Stimulated activated CD4-positive, alpha-beta T cell treated with anti-CD3 and anti-CD28 coated beads, TNF-alpha, amount 100 ng/mL, for 1 hour (primary cell): ENCODE measurements at regions not wholly inside any gene's neighbourhood (a gene's known extent, or its start where the extent isn't known, plus 50 kb on each side); places are given as distances from the start of the nearest gene placed in this dataset.

Experiments used
- DNase-seq, 3 donors: peaks; one replicate each; pipeline ENCODE4 v3.0.0-alpha.2; 2020; ENCODE audit warnings: low read depth in 3 of 3, low spot score in 1 of 3

DNA sequence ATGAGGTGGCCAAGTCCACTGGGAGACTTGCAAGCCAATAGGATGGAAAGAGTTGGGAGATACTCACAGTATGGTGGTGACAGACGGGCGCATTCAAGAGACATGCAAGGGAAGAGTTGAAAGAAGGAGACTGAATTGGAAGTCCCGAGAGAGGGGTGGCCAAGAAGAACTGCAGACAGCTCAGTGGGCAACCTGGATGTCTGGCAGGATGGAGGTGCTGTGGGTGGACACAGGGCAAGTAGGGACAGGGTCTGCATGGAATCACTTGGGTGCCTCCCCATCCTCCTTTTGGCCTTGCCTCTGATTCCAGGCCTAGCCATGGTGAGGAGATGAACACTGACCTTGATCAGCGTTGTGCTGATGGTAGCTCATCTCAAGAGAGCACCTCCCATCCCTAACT lies 235.7 kb upstream of the COPS8 start:
- DNase-seq: no peak

DNA sequence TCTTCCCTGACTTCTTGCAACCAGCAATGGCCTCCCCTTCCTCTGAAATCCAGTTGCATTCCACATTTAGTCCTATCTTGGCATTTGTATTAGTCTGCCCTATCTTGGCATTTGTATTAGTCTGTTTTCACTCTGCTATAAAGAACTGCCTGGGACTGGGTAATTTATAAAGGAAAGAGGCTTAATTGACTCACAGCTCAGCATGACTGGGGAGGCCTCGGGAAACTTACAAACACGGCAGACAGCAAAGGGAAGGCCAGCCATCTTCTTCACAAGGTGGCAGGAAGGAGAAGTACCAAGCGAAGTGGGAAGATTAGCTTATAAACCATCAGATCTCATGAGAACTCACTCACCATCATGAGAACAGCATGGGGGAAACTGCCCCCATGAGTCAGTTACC lies 234.5 kb upstream of the COPS8 start:
- DNase-seq: no peak

DNA sequence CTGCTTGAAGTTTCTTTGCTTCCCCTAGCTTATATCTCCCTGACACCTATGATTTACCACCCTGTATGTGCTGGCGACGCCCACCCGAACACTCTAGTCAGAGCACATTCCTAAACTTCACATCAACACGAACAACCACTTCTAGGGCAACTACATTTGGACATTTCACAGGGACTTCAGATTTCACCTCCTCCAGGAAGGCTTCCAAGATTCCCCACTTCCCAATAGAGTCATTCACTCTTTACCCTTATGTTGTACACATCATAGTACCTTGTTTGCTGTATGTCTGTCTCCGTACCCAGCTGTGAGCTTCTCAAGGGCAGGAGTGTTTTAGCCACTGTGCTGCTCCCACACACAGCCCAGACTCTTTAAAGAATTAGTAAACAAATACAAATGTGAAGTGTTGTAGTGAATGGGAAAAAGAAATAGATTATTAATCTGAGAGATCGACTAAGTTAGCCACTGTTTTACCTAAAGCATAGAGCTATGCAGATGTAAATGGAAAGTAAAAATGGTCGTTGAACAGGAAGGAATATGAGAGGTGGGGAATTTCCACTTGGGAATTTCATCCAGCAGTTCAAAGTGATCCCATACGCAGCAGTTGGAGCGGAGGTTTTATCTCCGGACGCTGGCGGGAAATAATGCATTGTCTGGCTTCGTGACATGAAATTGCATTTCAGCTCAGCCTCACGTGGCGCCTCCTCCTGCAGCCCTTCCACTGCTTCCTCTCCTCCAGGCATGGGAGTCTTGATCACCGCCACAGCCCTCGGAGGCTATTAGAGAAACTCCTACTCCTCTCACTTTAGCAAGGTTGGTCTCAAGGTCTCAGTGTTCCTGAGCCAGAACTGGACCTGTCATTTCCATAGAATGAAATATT lies 233.4 kb upstream of the COPS8 start:
- no peak for DNase-seq

DNA sequence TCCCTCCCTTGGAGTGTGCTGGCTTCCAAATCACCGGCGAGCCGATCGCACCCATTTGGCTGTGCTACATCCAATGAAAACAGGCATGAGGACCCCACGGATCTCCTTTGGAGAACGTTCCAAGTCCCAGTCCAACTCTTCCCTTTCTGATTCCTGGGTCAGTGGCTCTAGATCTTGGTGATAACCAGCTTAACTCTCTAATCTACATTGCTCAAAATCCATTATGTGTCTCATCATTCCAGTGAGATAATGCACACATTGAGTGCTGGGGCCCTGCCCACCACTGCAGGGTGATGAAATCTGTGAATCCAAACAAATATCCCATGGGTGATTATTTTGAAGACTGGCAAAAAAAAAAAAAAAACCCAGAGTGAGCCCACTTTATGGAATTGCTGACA lies 232.7 kb upstream of the COPS8 start:
- DNase-seq: no peak

GRCh38 chr2:236853585-236854051 lies 232.1 kb upstream of the COPS8 start:
- no peak for DNase-seq

GRCh38 chr2:236855176-236855865 lies 230.4 kb upstream of the COPS8 start:
- DNase-seq: no peak

DNA sequence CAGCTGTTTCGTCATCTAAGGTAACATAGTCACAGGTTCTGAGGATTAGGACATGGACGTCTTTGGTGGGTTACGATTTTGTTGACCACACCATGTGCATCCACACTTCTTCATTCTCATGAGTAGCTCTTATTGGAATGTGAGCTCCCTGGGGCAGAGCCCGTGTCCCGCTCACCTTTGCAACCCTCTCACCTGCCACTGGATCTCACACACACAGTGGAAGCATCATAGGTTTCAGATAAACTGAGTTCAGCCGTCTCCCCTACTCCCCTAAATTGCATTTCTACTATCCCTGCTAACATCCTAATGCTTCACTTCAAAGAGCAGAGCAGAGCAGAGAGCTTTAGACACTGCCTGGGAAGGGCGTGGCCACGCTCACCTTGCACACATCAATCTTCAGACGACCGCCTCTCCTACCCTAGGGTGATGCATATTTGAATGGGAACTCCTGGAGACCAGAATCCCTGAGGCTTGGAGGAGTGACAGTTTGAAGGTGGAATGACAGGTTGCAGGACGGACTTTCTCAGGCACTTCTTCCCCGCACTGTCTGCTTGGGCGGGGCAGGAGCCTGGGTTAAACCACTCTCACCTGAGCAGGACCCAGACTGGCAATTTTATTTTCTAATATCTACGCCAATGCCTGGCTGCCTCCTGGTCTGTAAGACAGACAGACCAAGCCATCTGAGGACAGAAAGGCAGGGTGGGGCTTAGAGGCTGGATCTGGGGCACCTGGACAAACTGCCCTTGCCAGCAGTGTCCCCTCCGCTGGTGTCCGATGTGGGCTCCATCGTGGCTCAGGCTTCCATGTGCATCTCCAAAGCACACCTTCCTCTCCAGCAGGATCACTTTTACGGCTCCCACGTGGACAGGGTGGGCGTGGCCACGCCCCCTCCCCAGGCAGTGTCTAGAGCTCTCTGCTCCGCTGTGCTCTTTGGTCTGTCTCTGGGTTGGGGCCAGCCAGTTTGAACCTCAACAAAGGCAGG lies 229.5 kb upstream of the COPS8 start:
- DNase-seq: no peak

GRCh38 chr2:236856848-236857235 lies 228.8 kb upstream of the COPS8 start:
- DNase-seq: no peak

DNA sequence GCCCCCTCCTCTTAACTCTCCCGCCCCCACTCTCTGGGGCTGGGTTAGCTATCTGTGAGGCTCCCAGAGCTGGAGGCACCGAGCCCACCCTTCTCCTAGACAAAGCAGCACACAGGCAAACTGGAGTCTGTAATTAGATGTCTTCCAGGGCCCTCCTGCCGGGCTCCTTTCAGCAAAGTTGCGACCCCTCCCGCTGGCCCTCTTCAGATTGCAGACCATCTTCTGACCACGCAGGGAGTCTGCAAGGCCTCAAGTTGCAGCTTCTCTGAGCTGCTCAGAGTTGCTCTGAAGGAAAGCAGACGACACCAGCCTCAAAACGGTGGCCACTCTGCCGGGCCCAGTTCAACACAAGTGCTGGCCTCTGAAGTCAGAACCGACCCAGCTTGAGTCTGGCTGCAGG lies 228.4 kb upstream of the COPS8 start:
- DNase-seq: no peak

DNA sequence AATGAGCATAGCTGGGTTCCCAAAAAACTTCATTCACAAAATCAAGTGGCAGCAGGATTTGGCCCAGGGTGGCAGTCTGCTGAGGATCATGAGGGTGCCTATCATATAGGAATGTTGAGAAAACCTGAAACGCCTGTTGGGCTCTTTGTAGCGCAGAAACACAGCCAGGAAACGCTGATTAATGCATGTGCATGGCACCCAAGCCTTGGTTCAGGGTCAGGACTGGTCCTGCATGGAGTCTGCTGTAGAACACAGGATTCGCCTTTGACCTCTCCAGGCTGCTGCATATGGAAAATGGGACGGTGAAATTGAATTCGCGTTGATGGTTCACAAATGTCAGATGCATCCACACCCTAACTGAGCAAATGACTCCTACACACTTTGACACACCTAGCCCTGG lies 227.9 kb upstream of the COPS8 start:
- no peak for DNase-seq

DNA sequence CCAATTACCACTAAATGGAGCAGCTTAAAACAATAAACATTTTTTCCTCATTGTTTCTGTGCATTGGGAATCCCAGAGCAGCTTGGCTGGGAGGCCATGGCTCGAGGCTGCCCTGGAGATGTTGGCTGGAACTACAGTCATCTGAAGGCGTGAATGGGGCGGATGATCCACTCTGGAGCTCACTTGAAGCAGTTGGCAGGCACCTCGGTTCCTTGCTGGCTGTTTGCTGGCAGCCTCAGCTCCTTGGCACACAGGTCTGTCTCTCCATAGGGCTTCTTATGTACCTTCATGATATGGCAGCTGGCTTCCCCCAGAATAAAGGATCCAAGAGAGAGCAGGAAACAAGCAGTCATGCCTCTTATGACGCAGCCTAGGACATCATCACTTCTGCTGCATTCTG lies 227.0 kb upstream of the COPS8 start:
- DNase-seq: no peak

- no peak for DNase-seq
Measured at GRCh38 chr2:236859908-236860307, 225.8 kb upstream of the COPS8 start.

DNA sequence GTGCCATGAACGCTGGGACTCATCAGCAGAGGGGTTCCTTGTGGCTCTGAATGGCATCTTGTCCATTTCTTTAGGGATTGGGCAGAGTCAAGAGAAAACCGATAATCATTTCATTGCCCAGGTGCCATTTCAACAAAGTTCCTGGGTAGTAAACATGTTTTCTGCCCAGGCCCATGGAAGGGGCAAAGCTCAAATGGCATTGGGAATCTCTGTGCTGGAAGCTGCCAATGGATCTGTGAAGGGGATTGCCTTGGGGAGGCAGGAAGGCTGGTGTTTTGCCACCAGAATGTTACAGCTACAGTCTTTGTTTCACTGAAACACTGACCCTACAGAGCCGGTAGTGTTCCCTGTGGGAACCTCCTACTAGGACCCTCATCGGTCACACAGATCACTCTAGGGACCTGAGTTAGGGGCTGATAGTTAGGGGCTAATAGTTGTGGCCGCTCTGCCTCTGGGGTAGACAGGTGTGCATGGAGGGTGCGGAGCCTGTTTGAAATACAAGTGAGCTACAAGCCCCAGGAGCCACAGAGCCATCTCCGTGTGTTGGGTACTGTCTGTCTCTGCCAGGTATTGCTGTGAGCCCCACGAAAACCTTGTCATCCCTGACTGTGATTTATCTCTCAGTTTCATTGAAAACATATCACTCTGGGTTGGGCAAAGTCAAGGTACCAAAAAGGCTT lies 224.4 kb upstream of the COPS8 start:
- DNase-seq: no peak

GRCh38 chr2:236861944-236862343 lies 223.7 kb upstream of the COPS8 start:
- no peak for DNase-seq

- DNase-seq: no peak
Measured at GRCh38 chr2:236862526-236862925, 223.2 kb upstream of the COPS8 start.

GRCh38 chr2:236862961-236863728 lies 222.5 kb upstream of the COPS8 start:
- DNase-seq: no peak

DNA sequence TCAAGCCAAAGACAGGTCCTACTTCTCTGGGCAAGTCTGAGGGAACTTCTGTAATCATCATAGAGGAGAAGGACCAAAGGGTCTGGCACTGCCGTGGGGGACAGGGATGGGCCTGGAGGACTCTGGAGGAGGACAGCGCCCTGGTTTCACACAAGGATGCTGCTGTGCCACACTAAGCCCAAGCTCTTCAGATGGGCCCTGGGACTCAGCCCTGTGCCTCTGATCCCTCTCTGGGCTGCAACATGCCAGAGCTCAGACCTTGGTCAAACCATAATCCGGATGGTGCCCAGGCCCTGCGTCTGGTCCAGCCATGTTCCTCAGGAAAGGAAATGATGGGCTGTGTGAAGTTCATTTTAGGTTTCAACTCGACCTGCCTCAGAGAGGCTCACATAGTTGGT lies 222.0 kb upstream of the COPS8 start:
- no peak for DNase-seq

GRCh38 chr2:236865052-236865451 lies 220.6 kb upstream of the COPS8 start:
- DNase-seq: no peak

DNA sequence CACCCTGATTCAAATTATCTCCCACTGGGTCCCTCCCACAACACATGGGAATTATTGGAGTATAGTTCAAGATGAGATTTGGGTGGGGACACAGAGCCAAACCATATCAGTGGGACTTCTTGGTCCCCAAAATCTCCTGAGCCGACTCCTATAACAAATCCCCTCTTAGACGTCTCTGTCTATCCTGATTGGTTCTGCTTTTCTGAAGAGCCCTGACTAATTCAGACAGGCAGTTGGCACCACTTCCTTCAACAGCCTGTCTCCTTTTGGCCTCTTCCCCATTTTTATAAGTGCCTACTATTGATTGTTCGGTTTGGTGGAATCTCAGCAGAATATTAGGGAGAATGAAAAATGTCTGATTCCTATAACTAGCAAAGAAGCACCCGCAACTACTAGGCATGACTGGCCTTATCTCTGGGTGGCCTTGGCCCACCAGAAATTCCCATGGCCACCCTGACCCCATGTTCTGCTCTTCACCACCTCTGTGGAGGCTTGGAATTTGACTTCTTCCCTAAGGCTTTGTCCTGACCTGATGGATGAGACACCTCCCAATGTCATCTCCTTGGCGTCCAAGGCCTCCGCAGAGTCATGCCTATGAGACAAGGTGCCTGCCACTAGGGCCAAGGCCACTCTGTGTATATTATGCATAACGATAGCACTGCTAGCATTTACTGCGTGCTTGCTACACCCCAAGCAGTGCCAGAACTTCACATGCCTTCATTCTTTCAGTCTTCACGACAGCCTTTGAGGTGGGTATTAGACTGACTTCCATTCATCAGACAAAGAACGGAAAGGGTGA lies 218.9 kb upstream of the COPS8 start:
- DNase-seq: no peak
